H9 (cell line): ENCODE measurements at regions not wholly inside any gene's neighbourhood (a gene's known extent, or its start where the extent isn't known, plus 50 kb on each side); places are given as distances from the start of the nearest gene placed in this dataset.

Experiments used
- DNase-seq: peaks from one replicate; pipeline ENCODE4 v3.0.0-alpha.2; 2017
- H2AFZ ChIP-seq: one replicate; pipeline ENCODE4 v1.6.1; 2013; ENCODE audit warnings: mild to moderate bottlenecking, low read length, control low read depth, moderate library complexity
- H2AK5ac ChIP-seq: 2 replicates; pipeline ENCODE4 v1.6.1; 2013; ENCODE audit warnings: low read length, control low read depth, mixed read lengths; ENCODE audit not compliant: insufficient read length
- H2BK120ac ChIP-seq: one replicate; pipeline ENCODE4 v1.6.1; 2013; ENCODE audit warnings: low read depth, mild to moderate bottlenecking, low read length, control low read depth, inconsistent platforms; ENCODE audit not compliant: poor library complexity, severe bottlenecking
- H2BK12ac ChIP-seq: 2 replicates; pipeline ENCODE4 v1.6.1; 2013; ENCODE audit warnings: low read length, control low read depth, mixed read lengths, low read depth; ENCODE audit not compliant: insufficient read length
- H2BK15ac ChIP-seq: 2 replicates; pipeline ENCODE4 v1.6.1; 2013; ENCODE audit warnings: low read depth, low read length, control low read depth
- H2BK20ac ChIP-seq: one replicate; pipeline ENCODE4 v1.6.1; 2013; ENCODE audit warnings: low read depth, mild to moderate bottlenecking, low read length, control low read depth, inconsistent platforms; ENCODE audit not compliant: poor library complexity, severe bottlenecking
- H2BK5ac ChIP-seq: 2 replicates; pipeline ENCODE4 v1.6.1; 2013; ENCODE audit warnings: low read length, control low read depth, mixed read lengths; ENCODE audit not compliant: insufficient read length
- H3K14ac ChIP-seq: 2 replicates; pipeline ENCODE4 v1.6.1; 2013; ENCODE audit warnings: low read length, control low read depth; ENCODE audit not compliant: insufficient read depth
- H3K18ac ChIP-seq: 2 replicates; pipeline ENCODE4 v1.6.1; 2013; ENCODE audit warnings: low read depth, mild to moderate bottlenecking, mixed read lengths, low read length, control low read depth; ENCODE audit not compliant: insufficient read length
- H3K23ac ChIP-seq: 2 replicates; pipeline ENCODE4 v1.6.1; 2013; ENCODE audit warnings: low read length, control low read depth, mixed read lengths, low read depth; ENCODE audit not compliant: insufficient read length
- H3K23me2 ChIP-seq: 2 replicates; pipeline ENCODE4 v1.6.1; 2013; ENCODE audit warnings: low read depth, mild to moderate bottlenecking, mixed read lengths, low read length, control low read depth; ENCODE audit not compliant: insufficient read length, poor library complexity, severe bottlenecking
- H3K27ac ChIP-seq: 2 replicates; pipeline ENCODE4 v1.5.1; 2013; ENCODE audit warnings: low read length, control low read depth, mixed read lengths, low read depth; ENCODE audit not compliant: insufficient read length
- H3K27me3 ChIP-seq: 2 replicates; pipeline ENCODE4 v1.6.1; 2013; ENCODE audit warnings: low read length, control low read depth, inconsistent platforms; ENCODE audit not compliant: insufficient read depth
- H3K4ac ChIP-seq: 2 replicates; pipeline ENCODE4 v1.6.1; 2013; ENCODE audit warnings: low read depth, mild to moderate bottlenecking, control low read depth, inconsistent platforms, low read length, moderate library complexity
- H3K4me1 ChIP-seq: 2 replicates; pipeline ENCODE4 v1.6.1; 2013; ENCODE audit warnings: low read length, control low read depth, inconsistent platforms; ENCODE audit not compliant: insufficient read depth
- H3K4me2 ChIP-seq: 2 replicates; pipeline ENCODE4 v1.6.1; 2013; ENCODE audit warnings: low read length, control low read depth, mixed read lengths; ENCODE audit not compliant: insufficient read length, insufficient read depth
- H3K56ac ChIP-seq: 2 replicates; pipeline ENCODE4 v1.6.1; 2013; ENCODE audit warnings: low read depth, mild to moderate bottlenecking, mixed read lengths, low read length, control low read depth; ENCODE audit not compliant: insufficient read length
- H3K79me1 ChIP-seq: 2 replicates; pipeline ENCODE4 v1.6.1; 2013; ENCODE audit warnings: low read depth, mild to moderate bottlenecking, moderate library complexity, low read length, control low read depth, inconsistent platforms; ENCODE audit not compliant: insufficient read depth, poor library complexity, severe bottlenecking
- H3K79me2 ChIP-seq: 2 replicates; pipeline ENCODE4 v1.6.1; 2013; ENCODE audit warnings: low read length, control low read depth, inconsistent platforms; ENCODE audit not compliant: insufficient read depth
- H3K9ac ChIP-seq: 2 replicates; pipeline ENCODE4 v1.6.1; 2013; ENCODE audit warnings: low read length, control low read depth, mixed read lengths; ENCODE audit not compliant: insufficient read length; ENCODE audit errors: extremely low read depth
- H3K9me3 ChIP-seq: one replicate; pipeline ENCODE4 v1.6.1; 2013; ENCODE audit warnings: low read depth, low read length, inconsistent platforms; ENCODE audit not compliant: control insufficient read depth
- H3T11ph ChIP-seq: one replicate; pipeline ENCODE4 v1.6.1; 2013; ENCODE audit warnings: mild to moderate bottlenecking, low read length, control low read depth, inconsistent platforms
- H4K20me1 ChIP-seq: one replicate; pipeline ENCODE4 v1.6.1; 2013; ENCODE audit not compliant: control insufficient read depth, insufficient read length, insufficient read depth
- H4K5ac ChIP-seq: 2 replicates; pipeline ENCODE4 v1.6.1; 2013; ENCODE audit warnings: low read depth, mild to moderate bottlenecking, mixed read lengths, low read length, control low read depth; ENCODE audit not compliant: insufficient read length
- H4K8ac ChIP-seq: replicated peaks from 2 replicates; pipeline ENCODE4 v1.6.1; 2013; ENCODE audit warnings: low read length, control low read depth, mixed read lengths, low read depth; ENCODE audit not compliant: insufficient read length
- H4K91ac ChIP-seq: 2 replicates; pipeline ENCODE4 v1.6.1; 2013; ENCODE audit warnings: low read depth, mild to moderate bottlenecking, moderate library complexity, mixed read lengths, low read length, control low read depth; ENCODE audit not compliant: insufficient read length
- H3K27ac Mint-ChIP-seq, 3 experiments: 2 replicates in 2 of 3; 3 replicates in 1 of 3; pipeline ENCODE4 v1.8.0; 2020 to 2021; ENCODE audit warnings: mixed read lengths in 3 of 3, mild to moderate bottlenecking in 1 of 3, moderate library complexity in 1 of 3
- H3K27me3 Mint-ChIP-seq: 2 replicates; pipeline ENCODE4 v1.8.0; 2021; ENCODE audit warnings: low read depth, mild to moderate bottlenecking, moderate library complexity, mixed read lengths
- H3K36me3 Mint-ChIP-seq, 3 experiments: 2 replicates in 2 of 3; 3 replicates in 1 of 3; pipeline ENCODE4 v1.8.0; 2020 to 2021; ENCODE audit warnings: low read depth in 3 of 3, mixed read lengths in 3 of 3; ENCODE audit not compliant: insufficient read depth in 1 of 3
- H3K4me1 Mint-ChIP-seq, 2 experiments: 2 replicates each; pipeline ENCODE4 v1.8.0; 2020; ENCODE audit warnings: mixed read lengths in 2 of 2
- H3K4me3 Mint-ChIP-seq, 2 experiments: 2 replicates in 1 of 2; 3 replicates in 1 of 2; pipeline ENCODE4 v1.8.0; 2020 to 2021; ENCODE audit warnings: mild to moderate bottlenecking in 2 of 2, mixed read lengths in 2 of 2, moderate library complexity in 1 of 2
- H3K9me3 Mint-ChIP-seq, 2 experiments: 2 replicates in 1 of 2; 3 replicates in 1 of 2; pipeline ENCODE4 v1.8.0; 2020; ENCODE audit warnings: mild to moderate bottlenecking in 2 of 2, mixed read lengths in 2 of 2, moderate library complexity in 1 of 2
- CTCF ChIP-seq: fragments of 200-600 bp; sonication (generic); conservative IDR thresholded peaks from 3 replicates; pipeline ENCODE4 v1.8.0; 2021; ENCODE audit warnings: antibody characterized with exemption, mild to moderate bottlenecking
- WGBS: extraction: QIAGEN DNeasy Blood & Tissue Kit; methylation state at CpG from one replicate; pipeline ENCODE4 v1.1.7; 2013; ENCODE audit warnings: missing lambda C conversion rate, low lambda C conversion rate, mixed read lengths; ENCODE audit not compliant: insufficient read length; ENCODE audit errors: extremely low coverage; 5-methylcytosine and 5-hydroxymethylcytosine counted together

- Histone ChIP-seq H2BK120ac (no peak overlapping the region), H3K9me3 (peaks cover 2% of the 10 kb centered on the region), H3K9ac (no peak overlapping the region), H3K4ac (no peak overlapping the region), H2AK5ac (no peak overlapping the region), H3K27me3 (no peaks in the 10 kb centered on the region), H2BK20ac (no peak overlapping the region), H3K4me2 (no peak overlapping the region), H4K20me1 (no peaks in the 10 kb centered on the region), H3K4me1 (no peaks in the 10 kb centered on the region), H3K56ac (no peak overlapping the region), H3K18ac (no peak overlapping the region), H3K23me2 (no peaks in the 10 kb centered on the region), H4K5ac (no peak overlapping the region), H3K23ac (no peak overlapping the region), H2BK5ac (no peak overlapping the region), H3K79me1 (no peaks in the 10 kb centered on the region), H3K27ac (no peak overlapping the region), H3K14ac (no peak overlapping the region), H2BK15ac (no peak overlapping the region), H3K79me2 (no peaks in the 10 kb centered on the region), H3T11ph (no peak overlapping the region), H4K8ac (no peak overlapping the region), H2BK12ac (no peak overlapping the region), H4K91ac (no peak overlapping the region), H2AFZ (no peak overlapping the region)
- no peak overlapping the region for H3K4me3 Mint-ChIP-seq
- WGBS = no CpG with 5 or more reads among the region's 4 CpGs
- H3K4me1 Mint-ChIP-seq = no peaks in the 10 kb centered on the region
- H3K9me3 Mint-ChIP-seq = peaks cover 21 to 24% of the 10 kb centered on the region in 2 experiments
- no peaks in the 10 kb centered on the region for H3K27me3 Mint-ChIP-seq
- H3K27ac Mint-ChIP-seq = no peak overlapping the region
- no peak for TF ChIP-seq CTCF
- peaks cover 14 to 21% (median 15%) of the 10 kb centered on the region in 3 experiments for H3K36me3 Mint-ChIP-seq
- DNase-seq = no peak
Observed at GRCh38 chr11:42337786-42338455, 878.5 kb upstream of the LRRC4C start.
